NCI-H446 (cell line): ENCODE measurements at regions not wholly inside any gene's neighbourhood (a gene's known extent, or its start where the extent isn't known, plus 50 kb on each side); places are given as distances from the start of the nearest gene placed in this dataset.

Experiments
- DNase-seq, 2 experiments: peaks; one replicate each; lab custom pipeline; 2025; lab: John Stamatoyannopoulos, UW

DNA sequence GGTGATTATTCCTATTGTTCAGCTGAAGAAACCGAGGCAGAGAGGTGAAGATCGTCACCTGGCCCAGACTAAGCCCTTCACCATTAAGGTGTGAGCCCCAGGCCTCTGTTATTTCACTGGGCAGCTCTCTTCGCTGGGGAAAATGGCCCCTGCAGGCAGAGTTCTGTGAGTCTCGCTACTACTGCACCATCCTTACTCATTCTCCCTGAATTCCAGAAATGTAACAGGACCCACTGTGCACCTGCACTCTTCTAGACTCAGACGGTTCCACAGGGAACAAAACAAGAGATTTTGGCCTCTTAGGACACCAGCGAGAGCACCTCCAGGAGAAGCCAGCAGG is 147.7 kb upstream of the GLI2 start:
- no peak for DNase-seq

DNA sequence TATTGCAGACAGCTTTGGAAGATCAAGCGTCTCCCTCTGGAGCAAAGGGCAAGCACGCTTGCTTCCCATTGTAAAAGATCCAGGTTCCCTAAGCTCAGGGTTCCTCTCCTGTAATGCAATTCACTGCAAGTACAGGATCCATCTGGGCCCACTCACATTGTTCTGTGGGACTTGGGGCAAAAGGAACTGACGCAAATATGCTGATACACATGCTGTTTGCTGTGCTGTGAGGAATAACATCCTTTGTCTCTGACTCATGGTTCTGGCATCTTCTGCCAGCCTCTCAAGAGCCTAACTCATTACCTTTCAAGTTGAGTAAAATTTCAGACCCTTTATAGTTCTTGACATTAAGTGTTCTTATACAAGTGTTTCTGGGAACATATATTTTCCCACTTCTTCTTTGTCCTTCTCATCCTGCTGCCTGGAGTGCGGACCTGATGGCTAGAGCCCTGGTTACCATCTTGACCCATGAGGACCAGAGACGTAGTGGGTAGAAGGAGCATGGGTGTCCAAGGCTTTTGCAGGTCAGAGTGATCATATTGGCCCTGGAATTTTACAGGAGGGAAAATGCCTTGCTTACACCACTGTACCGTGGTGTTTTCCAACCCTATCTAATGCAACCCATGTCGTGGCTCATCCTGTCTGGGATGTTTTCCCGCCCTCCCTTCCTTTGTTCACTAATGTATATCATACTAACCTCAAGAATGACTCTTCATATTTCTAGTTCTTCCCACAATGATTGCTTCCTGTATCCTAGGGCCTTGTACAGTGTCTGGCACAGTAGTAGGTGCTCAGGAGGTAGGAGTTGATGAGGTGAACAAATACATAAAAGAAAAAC is 145.7 kb upstream of the GLI2 start:
- no peak for DNase-seq

DNA sequence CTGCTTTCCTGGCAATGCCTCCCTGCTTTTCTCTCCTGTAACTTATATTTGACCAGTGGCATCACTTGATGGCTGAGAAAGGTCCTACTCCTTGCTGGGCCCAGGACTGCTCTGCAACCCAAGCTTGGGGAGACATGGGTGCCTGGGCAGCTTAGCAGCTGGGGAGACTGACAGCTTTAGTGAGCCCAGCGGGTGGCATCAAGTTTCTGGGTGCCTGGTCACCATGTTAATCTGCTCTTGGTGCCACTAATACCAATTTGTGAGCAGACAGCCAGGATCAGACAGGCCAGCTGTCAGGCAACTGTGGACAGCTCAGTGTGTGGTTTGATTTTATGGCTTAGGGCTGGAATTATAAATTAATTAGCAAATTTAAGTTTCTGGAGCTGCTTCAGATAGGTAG is 144.8 kb upstream of the GLI2 start:
- DNase-seq = no peak

DNA sequence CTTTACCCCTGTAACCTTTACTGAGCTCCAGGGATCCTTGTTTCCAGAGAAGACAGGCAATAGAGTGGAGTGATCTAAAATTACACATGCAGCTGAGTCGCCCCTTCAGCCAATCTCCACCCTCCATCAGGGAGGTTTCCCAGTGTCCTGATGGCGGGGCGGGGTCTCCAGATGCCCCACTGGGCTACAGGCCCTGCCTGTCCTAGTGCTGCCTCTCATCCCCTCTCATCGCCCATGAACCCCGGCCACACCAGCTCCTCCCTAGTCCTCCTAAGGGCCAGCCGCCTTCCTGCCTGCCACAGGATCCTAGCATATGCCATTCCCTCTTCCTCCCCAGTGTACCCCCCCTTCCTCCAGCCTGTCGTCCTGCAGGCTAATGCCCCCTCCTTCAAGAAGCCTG is 144.1 kb upstream of the GLI2 start:
- no peak for DNase-seq

DNA sequence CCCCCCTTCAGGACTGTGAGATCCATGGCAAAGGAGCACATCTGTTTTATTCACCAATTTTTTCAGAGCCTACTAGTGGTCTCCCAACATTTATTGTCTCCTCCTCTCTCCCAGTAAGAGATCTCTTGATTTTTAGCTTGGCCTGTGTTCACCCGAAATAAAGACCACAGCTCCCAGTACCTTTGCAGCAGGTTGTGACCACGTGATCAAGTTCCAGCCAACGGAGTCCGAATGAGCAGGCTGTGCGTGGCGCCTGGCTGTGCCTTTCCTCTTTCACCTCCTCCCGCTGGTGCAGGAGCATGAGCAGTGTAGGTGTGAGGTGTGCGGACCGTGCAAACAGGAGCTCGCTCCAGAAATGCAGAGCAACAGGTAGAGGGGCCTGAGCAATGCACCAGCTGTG is 143.6 kb upstream of the GLI2 start:
- DNase-seq = no peak

DNA sequence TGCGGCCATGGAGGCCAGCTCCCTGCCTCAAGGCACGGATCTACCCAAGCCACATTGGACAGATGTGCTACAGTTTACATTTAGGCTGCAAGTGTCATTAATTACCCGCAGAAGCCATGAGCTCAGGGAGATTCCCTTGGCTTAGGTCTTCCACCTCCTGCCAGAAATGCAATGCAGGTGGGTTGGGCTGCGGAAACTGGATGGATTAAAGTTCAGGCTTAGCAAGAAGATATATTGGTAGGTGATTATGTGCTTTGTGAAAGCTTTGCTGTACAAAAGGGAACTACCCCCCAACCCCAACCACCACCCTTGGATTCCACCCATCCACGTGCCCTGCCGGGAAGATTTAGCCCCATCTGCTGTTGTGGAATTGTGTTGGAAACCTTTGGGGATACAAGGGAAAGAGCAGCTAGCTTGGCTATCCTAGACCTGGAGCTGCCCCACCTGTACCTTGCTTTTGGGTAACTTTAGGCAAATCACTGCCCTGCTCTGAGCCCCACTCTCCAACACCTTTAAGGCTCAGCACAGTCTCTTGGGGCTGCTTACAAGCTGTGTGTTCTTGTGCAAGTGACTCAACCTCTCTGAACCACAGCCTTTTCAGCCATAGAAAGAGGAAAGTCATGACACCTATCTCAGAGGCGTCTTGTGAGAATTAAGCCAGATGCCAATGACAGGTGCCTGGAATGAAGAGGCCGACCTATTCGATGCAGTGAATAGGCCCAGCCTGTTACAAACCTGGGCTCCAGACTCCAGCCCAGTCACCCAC is 141.6 kb upstream of the GLI2 start:
- no peak for DNase-seq

DNA sequence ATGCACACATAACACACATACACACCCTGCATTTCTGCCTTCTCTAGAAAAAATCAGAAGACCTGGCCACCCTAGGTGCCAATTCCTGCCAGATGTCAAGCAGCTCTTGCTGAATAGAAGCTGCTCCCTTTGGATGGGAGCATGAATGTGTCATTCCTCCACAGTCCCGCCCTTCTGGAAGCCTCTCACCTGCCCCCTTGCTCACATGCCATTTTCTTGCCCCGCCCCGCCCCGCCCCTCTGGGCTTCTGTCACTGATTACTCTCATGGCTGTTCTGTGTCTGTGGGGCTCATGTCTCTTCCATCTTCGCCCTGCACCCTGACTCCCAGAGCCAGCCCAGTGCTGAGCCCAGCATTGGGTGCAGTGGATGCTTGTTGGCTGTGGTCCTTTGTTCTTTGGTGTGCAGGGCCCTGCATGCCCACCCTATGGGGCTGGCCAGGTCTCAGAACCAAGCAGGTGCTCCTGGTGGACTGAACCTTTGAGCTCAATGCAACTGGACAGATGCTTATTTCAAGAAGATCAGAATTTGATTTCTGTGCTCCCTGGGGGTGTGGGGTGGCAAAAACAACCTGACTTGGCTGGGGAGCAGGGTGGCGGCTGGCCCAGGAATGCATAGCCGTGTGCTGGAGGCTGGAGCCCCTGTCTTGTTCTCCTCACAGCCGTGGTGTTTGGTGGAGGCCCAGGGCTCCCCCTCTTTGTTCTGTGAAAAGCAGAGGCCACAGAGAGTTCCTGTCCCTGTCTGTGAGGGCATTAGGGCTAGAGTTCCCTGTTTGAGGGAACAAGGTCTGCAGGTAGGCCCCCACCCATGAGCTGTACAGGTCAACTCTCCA is 140.6 kb upstream of the GLI2 start:
- no peak for DNase-seq

DNA sequence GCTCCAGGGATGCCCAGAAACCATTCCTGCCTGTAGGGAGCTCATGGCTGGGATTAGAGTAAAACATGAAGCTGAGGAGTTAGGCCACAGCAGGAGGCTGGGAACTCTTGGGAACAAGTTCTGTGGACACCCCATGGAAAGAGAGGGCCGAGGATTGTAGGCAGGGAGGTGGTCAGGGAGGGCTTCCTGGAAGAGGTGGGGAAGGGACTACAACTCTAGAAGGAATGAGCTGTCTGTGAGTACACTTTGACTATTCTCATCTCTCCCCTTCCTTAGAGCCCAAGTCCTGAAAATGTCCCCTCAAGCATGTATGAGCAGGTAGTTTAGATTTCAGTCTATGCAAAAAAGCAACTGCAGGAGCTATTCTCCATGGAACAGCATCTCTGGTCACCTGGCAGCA is 139.9 kb upstream of the GLI2 start:
- no peak for DNase-seq

DNA sequence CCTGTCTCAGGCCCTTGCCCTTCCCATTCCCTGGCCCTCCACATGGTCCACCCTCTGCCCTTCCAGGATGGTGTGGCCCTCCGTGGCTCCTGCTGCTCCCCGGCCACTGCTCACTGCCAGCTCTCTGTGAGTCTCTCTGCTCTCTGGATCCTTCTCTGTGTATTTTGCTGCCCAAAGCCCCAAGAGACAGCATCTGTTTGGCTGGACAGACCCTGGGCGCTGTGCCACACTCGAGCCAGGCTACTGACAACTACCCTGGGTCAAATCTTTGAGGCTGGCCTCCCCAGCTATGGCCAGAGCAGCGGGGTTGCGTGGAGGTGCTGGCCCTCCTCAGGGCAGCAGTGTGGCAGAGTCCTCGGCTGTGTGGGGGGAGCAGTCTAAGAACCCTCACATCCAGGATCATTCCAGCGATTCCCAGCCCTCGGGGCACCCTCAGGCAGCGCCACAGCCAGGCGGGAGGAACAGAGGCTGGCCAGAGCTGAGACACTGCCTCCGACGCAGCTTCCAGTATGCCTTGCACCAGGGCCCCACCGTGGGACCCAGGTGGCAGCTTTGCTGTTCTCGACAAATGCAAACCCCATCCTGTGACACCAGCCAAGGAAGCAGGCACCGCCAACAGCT is 139.4 kb upstream of the GLI2 start:
- no peak for DNase-seq

DNA sequence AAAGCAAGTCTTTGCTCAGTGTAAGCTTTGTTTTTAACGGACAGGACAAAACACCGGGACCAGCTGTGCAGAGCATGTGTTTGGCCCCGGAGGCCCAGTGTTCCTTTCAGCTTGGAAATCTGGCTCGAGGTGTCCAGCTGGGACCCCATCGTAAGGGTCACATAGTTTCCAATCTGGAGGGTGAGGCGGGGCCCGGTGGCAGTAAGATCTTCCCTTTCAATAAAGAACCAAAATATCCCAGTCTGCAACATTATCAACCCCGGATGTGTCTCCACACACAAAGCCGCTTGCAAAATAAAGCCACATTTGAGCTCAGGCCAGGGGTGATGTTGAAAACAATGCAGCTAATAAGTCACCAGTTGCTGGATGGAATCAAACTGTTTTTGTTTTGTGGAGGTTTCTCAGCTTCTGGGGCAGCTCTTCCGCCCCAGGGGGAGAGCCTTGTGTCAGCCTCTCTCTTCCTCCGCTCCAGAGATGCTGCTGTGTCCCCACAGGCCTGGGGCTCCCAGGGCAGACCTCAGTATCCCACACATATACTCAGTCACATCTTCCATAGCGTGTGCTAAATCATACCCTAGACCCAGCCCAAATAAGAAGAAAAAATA is 138.6 kb upstream of the GLI2 start:
- DNase-seq = no peak

DNA sequence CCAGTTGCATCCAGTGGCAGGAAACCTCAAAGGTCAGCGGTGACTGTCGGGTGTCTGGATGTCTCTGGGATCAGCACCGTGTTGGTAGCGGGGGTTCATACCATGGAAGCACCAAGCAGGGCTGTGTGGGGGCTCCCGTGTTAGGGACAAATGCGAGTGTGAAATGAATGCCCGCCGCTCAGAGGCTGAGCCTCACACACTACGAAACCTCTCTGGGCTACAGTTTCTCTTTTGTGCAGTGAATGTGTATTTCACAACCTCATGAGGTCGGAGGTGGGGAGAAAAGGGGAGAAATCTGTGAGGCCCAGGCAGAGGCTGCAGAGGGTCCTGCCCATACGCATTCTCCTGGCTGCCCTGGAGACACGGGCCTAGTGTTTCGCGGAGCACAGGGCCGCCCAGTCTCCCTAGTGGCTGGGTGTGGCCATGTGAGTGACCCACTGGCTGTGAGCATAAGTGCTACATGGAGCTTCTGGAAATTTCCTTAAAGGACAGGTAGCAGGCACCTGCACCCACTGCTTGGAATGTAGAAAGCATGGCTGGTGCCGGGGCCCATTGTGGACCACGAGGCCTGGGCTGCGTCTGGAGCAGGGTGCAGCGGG is 138.0 kb upstream of the GLI2 start:
- DNase-seq = no peak

DNA sequence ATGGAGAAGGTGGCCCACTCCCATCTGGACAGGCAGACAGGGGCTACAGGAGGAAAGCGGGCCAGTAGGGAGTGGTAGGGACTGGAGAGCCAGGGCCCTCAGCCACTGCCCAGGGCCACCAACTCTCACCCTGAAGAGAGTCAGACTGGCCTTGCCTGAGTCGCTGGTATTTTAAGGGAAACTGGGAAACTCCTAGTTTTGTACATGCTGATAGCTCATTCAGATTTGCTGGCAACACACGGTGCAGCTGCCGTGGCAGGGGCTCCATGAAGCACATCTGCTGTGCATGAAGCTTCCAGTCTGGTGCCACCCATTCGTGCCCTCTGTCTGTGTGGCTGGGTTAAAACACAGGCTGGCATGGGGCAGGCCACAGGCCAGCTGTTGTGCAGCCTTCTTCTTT is 137.3 kb upstream of the GLI2 start:
- no peak for DNase-seq

DNA sequence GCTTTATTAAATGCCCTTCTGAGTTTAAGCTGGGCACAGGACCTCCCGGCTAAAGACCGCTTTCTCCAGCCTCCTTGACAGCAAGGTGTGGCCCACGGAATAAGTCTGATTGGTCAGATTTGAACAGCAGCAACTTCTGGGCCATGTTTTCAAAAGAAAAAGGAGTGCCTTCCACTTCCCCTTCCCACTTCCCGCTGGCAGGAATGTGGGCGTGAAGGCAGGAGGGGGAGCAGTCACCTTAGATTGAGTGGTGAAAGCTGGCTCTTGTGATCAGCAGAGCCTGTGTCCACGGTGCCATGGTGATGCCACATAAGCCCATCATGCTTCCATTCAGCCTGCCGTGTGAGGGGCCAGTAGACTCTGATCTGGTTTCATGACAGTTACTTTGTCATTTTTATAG is 136.6 kb upstream of the GLI2 start:
- no peak for DNase-seq

DNA sequence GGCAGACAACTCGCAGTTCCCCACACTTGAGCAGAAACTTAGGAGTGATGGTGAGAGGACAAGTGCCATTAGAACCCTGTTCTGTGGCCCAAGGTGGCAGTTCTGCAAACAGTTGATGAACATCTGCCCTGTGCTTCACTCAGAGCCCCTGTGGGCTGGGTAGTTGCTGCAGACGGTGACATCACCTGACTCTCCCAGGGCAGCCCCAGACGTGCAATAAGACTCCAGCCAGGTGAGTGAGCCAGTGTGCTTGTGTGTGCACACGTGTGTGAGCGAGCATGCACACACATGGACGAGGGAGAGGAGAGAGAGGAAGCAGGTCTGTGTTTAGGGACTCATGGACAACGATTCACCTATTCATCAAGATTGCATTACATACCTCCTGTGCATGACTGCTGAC is 136.0 kb upstream of the GLI2 start:
- no peak for DNase-seq

DNA sequence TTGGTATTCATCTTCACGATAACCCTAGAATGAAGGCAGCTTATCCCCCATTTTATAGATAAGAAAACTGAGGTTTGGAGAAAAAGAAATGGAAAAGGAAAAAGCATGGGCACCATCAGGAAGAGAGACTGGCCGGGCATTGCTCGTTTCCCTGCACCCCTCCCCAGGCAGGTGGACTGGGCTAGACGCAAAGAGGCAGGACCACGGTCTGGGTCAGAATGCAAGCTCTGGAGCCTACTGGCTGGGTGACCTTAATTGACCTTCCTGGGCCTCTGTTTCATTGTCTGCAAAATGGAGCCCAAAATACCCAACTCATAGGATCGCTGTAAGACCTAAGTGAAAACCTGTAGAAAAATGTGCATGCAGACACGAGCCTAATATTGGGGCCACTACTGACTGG is 135.3 kb upstream of the GLI2 start:
- no peak for DNase-seq

DNA sequence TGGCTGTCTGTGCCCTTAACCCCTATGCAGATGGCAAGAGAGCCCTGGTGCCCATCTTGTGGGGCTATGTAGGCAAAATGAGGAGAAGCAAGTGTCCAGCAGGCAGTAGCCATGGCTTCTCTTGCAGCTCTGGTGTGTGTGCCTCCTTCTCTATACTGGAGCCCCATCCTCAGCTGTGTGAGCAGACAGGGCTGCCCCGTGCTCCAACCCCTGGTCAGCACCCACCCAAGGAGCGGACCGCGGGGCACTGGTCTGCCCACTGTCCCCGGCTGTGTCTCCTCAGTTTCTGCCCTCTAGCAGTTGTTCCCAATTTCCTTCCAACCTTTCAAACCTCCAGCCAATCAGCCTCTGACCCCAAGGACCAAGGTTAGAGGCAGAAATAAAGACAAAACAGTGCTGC is 134.9 kb upstream of the GLI2 start:
- no peak for DNase-seq

DNA sequence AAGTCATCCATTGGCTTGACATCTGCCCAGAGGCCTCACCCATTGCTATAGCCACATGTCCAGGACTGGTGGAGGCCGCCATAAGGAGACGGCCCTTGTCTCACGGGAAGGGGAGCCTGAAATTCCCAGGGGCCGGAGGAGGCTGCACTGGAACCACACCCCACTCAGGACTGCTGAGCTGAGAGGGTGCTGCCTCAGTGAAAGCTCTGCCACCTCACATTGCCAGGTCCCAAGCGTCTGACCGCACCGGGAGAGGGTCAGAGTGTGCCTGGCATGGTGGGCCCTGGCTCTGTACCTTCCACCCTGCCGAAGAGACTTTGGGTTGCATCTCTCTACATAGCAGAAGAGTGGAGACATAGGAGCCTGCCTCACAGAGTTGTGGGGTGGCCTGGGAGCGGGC is 134.1 kb upstream of the GLI2 start:
- DNase-seq = no peak

DNA sequence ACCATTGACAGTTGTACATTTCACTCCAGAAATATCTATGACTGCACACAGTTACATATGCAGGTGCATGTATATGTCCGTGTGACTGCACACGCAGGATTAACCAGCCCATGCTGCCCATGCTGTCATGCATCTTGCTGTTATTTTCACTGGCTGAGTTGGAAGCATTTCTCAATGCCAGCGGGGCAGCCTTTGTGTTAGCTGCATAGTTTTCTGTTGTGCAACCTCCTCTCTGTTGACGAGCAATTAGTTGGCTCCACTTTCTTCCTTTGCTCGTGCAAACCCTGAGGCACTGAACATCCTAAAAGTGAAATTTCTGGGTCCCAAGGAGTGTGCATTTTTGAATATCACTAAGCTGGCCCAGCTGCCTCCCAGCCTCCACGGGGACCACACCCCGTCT is 133.4 kb upstream of the GLI2 start:
- DNase-seq = no peak

DNA sequence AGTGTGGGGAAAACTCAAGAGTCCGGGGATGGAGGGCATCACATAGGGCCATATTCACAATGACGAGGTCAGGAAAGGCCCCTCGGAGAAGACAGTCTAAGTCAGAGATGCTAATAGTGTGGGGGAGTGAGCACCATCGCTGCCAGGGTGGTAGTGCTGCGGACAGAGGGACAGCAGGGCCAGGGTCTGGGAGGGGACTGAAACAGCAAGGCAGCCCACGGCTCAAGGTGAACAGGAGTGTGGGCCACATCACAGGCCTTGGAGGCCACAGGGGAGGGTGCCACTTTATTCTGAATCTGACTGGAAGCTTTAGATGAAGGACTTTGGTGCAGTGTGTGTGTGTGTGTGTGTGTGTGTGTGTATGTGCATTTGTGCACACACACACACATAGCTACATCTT is 130.9 kb upstream of the GLI2 start:
- DNase-seq = no peak

DNA sequence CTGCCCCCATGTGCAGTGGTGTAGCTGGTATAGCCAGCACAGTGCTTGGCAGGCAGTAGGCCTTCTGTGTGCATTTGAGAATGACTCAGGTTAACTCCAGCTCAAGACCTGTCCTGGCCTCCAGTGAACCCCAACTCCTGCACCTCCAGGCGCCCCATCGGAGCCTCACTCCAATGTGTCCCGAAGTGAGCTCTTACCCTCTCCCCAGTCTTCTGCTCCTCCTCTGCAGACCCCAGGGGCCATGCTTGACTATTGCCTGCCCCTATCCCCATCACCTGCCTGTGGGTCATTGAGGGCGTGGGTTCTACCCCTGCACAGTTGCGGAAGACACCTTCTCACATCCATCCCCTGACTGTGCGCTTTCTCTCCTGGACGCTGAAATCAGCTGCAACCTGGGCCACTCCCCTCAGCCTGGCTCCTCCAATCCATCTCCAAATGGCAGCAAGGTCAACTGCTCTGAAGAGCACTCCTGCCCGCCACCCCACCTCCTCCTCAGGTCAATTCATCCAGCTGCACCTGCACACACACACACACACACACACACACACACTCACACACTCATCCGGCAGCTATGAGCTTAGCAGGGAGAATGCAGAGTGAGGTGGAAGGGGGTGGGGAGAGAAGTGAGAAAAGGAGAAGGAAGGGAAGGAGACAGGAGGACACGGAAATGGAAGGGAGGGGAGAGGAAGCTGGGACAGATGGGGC is 130.3 kb upstream of the GLI2 start:
- no peak for DNase-seq

DNA sequence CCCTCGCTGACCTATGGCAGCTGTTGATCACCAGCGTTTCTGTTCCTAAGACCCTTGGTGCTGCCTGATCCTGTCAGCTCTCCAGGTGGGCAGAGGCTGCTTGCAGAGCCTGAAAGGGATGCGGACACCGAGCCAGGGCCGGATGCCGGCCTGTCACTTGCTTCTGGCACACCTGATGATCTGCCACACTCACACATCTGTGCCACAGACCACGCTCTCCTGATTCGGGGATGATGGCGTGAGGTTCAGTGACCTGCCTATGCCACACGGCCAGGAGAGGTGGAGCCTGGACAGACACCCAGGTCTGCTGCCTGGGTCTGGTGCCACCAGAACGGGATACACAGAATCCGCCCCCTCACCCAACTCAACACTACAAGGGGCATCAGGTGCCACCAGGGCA is 129.4 kb upstream of the GLI2 start:
- no peak for DNase-seq
